HG02981 (cell line): ENCODE measurements at regions not wholly inside any gene's neighbourhood (a gene's known extent, or its start where the extent isn't known, plus 50 kb on each side); places are given as distances from the start of the nearest gene placed in this dataset.

ENCODE experiments used
- ATAC-seq: cut with Tn5 transposase; IDR thresholded peaks from one replicate; pipeline ENCODE4 v1.9.1; 2021; ENCODE audit warnings: mild to moderate bottlenecking, moderate library complexity; ENCODE audit not compliant: unreplicated experiment

DNA sequence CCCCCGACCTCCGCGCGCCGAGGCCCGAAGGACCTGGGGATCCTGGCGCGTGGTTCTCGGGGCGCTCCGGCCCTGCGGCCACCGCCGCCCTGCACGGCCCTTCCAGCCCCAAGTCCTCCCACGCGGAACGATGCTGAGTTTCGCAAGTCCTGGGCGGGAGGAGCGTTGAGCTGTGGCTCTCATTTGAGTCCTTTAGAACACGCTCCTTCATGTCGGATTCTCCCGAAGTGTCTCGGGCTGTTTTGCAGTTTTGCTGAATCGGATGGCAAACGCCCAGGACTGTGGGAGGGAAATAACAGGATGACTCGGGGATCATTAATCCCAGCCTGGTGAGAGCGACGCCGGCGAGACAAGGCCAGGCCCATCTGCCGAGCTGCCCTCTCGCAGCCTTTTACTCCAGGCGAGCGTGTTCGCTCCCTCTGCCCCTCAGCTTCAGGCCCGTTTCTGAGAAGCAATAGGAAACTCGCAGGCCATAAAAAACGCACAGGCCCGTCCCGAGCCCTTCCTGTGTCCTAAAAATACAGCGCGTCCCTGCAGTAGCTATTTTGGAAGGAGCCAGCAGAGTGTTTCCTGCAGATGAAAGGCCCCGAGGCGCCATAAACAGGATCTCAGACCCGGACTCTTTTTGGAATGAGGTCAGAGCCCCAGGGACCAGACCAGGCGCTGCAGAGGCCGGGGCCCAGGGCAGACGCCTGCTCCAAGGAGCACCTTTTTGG, 153.5 kb downstream of the DLL1 start:
- no peak for ATAC-seq

DNA sequence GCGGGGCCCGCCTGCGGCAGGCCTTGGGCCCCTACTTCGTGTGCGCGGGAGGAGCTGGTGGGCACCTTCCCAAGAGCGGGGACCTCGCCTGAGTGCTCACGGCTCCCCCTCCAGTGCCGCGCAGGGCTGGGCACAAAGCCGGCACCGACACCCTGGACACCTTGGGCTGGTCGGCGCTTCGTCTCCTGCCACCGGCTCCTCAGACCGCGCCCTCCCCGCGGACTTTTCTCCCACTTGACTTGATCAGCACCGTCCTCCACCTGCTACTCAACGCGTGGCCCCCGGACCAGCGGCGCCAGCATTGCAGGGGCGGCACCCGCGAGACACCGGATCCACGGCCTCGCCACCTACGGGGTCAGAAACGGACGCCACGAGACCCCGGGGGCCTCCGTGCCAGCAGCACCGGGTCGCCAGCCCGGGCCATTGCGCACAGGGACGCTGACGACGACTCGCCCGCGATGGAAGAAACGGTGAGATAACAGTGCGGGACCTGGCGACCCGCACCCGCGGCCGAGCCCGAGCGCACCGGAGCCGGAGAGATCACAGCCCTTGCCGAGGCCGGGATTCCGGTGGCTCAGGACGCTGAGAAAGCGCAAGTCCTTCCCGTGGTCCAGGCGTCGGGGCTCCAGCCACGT, 154.2 kb downstream of the DLL1 start:
- no peak for ATAC-seq

DNA sequence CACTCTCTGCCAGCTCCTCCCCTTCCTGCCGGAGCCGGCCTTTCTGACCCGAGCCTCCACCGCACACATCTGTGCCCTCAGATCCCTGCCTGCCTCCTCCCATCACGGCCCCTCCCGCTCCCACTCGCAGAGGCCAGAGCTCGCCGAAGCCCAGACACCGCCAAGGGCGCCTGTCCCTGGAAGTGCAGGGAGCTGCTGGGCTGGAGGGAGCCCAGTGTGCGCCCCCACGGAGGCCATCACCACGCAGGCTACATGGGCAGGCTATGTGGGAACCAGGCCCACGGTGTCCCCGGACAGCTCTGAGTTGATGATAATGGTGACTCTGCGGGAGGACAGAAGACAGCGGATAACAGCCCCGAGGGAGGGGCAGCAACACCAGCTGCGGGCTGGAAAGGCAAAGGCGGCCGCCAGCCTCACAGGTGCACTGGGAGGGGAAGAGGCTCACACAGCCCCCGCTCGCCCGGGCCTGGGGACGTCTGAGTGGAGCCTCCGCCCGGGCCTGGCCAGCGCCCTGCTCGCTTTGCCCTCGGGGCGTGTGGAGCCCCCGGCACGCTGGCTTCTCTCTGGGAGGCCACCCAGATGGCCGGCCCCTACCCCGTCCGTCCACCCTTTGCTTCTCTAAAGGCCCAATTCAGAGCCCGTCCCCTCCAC, 154.9 kb downstream of the DLL1 start:
- no peak for ATAC-seq

DNA sequence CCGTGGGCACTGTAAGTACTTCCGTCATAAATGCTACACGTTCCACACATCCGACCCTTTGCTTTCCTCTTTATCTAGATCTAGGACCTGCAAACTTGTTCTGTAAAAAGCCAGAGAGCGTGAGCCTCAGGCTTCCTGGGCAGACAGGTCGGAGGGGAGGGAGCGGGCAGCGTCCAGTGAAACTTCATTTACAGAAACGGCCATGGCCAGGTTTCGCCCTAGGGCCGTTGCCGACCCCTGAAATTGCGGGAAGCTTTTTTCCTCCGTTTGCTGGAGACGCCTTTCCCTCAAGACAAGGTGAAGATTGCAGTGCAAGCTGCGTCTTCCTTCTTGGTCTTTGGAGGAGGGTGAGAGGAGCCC, 155.4 kb downstream of the DLL1 start:
- ATAC-seq = no peak

DNA sequence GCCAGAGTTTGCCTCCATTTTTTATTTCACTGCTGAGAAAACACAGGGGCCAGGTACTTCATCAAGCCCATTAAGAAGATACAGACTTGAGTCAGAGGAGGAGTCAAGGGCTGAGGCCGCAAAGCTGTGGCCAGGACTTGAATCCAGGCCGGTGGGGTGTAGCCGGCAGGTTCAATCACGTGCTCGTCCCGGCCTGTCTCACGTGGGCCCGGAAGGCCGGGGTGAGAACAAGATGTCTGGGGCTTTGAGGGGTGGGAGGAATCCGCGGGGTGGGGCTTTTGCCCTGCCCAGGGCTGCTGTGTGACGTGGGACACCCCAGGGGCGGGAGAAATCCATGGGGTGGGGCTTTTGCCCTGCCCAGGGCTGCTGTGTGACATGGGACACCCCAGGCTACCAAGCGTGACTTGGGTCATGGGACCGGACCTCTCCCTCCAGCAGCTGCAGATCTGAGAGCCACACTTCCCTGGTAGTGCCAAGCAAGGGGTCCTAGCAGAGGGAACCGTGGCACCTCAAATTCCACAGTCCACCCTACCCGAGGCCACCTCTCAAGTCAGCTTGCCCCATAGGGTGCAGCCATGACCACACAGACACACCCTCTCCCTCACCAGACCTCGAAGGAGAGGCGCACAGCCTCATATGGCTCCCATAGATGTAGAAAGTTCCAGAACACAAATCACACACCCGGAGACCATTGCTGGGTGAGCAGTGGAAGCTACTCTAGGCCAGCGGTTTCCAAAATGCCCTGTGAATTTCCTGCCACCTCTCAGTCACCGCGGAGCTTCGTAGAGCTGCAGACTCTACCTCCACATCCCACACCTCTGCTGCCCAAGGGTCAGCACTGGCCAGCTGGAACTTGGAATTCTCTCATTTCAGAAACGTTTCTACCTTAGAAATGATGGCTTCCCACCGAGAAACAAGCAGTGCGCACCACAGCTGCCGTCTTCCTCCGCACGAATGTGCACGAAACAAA, 156.1 kb downstream of the DLL1 start:
- ATAC-seq = no peak

DNA sequence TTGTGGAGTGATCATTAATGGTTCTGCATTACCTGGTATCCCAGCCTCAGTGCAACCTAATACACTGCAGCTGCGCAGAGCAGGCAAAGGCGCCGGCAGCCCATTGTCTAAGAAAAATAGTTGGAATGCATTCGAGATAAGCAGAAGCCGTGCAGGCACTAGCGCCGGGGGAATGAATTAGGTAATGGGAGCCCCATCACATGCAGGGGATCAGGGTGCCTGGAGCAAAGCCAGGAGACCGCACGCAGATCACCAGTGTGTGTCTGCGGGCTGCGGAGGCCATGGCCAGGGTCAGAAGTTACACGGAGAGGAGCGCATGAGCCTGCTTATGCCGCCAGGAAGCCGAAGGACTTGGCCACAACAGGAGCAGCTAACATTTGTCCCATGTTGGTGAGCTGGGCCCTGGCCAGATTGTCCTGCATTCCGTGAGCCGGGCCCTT, 156.8 kb downstream of the DLL1 start:
- ATAC-seq = no peak

DNA sequence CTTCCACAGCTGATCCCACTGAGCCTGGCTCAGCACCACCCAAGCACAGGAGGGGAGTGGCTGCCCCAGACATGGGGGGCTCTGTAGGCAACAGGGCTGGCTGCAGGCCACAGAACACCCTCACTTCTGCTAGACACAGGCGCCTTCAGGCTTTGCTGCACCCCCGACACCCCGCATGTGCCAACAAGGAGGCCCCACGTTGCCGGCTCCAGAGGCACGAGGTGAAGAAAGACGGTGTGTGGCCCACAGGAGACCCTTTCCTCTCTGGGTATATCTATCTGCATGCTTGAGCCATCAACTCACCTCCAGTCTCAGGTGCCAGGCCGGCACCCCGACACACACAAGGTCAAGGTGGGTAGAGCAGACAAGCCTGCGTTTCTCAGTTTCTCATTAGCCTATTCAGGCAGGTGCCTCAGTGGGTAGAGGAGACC, 158.3 kb downstream of the DLL1 start:
- ATAC-seq = no peak

DNA sequence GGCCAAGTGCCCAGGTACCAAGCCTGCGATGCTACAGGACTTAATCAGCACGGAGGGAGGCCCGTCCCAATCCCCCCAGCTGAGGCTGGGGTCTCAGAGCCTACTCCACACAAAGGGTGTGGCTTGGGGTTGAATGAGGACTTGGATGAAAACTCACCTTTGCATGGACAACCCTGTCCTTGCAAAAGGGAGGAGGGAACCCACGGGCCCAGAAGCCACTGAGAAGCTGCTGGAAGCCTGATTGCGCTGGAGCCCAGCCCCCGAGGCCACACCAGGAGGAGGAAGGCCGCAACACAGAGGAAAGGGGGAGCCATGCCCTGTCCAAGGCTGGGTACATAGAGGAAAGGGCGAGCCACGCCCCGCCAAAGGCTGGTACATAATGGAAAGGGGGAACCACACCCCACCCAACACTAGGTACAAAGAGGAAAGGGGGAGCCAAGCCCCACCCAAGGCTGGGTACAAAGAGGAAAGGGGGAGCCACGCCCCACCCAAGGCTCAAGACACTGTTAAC, 158.8 kb downstream of the DLL1 start:
- ATAC-seq = no peak

DNA sequence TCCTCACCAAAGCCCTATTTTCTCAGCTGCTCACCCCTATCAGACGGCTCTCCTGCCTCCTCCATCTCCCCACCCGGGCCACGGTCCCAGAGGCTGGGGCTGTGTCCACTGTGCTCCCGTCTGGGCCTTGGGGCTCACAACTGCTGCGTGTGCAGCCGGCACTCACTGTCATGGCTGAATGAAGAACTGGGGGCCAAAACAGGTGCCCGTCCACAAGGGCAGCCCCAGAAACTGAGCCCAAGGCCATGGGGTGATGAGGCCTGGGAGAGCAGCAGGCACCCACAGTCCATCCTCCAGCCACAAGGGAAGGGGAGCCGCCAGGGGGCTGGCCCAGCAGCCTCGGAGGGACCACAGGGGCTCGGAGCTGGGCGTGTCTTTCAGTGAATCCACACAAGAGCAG, 159.5 kb downstream of the DLL1 start:
- no peak for ATAC-seq

DNA sequence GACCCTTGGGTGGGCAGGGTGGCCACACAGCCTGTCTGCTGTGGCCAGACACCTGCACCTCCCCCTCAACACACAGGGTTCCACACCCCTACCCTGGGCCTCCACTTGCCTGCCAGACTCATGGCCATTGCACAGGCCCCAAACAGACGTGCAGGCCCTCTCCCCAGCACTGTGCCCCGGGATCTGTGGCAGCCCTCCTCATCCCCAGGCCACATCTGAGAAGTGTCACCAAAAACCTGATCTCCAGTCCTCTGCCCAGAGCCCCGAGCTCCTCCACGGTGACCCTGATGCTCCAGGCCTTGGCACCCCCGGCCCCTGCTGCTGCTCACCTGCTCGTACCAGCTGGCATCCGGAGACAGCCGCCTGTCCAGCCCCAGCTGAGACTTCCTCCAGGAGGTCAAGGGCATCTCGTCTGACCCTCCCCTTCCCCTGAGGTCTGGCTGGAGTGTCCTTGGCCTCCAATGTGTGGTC, 160.1 kb downstream of the DLL1 start:
- ATAC-seq = no peak

DNA sequence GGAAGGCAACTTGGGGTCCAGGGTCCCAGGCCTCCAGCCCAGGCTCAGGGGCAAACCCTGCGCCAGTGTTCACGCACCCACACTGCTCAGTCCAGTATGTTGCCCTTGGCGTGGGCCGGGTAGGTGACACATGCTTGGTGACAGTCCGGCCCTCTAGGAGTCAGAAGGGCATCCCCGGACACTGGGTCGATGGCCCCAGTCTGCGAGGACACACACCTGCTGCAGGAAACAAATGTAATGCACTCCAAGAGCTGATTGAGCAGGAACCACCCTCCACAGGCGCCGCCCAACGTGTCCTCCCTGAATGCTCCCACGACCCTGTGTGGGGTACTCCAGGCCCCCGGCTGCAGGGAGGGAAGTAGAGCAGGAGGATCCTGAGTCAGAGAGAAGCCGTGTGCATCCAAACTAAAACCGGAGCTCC, 160.7 kb downstream of the DLL1 start:
- ATAC-seq = no peak

DNA sequence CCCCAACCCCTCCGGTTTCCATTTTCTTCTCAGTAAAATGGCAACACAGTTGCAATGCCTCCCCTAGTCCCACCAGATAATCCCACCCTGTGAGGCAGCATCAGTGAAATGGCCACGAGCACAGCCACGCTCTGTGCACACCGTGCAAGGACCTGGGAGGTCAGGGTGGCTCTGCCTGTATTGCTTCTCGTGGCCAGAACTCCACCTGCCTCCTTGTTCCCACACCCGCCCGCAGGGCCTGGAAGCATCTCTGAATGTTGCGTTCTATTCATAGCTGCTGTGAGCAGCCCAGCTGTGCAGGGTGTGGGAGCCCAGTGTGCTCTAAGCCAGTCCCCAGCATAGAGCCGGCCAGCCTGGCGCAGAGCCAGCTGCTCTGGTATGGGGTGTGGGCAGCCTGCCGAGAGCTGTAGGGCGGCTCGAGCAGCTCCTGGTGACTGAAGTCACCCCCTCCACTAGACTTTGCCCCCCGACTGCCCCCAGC, 161.1 kb downstream of the DLL1 start:
- no peak for ATAC-seq

DNA sequence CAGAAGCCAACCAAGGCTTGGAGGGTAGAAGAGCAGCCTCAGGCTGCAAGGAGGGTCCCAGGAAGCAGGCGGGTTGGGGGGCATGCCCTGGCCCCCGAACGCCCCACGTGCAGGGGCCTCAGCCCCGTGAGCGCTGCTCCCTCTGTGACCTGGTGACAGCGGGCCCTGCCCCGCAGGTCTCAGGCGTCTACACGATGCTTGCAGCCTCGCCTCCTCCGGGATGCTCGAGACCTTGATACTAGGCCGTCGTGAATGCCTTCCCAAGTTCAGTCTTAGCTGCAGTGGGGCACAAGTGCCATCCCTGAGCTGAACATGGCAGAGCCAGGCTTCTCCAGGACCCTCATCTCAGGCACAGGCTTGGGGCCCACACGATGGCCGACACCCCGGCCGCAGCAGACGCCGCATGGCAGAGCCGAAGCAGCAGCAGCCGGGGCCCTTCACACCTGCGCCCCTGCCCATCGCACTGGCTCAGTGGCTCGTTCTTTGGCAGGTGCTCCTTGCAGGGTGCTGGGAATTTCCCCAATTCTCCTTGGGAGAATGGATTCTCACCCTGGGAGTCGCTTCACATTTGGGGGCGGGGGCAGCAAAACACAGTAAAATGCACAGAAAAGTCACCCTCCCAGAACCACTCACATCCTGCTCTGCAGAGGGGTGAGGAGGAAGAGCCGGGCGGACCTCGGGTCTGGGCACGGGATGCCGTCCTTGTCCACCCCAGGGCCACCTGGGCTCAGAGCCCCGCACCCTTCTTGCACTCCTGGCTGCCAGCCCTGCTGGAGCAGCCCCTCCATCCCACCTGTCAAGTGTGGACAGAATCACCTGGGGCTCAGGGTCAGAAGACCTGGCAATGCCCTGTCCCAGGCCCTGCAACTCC, 161.8 kb downstream of the DLL1 start:
- ATAC-seq = no peak

DNA sequence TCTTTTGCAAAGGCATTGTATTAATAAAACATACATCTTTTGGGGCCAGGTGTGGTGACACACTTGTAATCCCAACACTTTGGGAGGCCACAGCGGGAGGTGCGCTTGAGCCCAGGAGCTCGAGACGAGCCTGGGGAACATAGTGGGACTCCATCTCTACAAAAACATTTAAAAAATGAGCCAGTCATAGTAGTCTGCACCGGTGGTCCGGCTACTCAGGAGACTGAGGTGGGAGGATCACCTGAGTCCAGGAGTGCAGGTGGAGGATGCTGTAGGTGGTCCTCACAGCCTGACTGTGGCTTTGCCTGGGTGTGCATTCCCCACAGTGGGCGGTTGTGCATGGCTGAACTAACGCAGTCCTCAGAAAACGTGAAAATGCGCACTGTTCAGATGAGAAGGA, 162.5 kb downstream of the DLL1 start:
- ATAC-seq = no peak

DNA sequence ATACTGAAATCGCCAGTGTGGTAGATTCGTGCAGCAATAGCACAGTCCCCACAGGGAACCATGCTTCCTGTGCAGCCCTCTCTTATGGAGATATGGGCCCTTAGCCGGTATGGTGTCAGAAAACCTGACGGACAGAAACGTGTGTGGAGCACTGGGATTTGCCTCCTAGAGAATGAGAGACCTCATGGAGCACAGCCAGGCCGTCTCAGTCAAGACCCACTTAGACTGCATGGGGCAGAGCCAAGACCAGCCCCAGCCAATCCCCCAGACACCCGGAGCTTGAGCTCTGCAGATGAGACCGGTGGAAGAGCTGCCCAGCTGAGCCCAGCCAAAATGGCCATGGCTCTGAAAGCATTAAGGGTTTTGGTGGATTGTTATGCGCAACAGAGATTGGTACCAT, 163.7 kb downstream of the DLL1 start:
- no peak for ATAC-seq

DNA sequence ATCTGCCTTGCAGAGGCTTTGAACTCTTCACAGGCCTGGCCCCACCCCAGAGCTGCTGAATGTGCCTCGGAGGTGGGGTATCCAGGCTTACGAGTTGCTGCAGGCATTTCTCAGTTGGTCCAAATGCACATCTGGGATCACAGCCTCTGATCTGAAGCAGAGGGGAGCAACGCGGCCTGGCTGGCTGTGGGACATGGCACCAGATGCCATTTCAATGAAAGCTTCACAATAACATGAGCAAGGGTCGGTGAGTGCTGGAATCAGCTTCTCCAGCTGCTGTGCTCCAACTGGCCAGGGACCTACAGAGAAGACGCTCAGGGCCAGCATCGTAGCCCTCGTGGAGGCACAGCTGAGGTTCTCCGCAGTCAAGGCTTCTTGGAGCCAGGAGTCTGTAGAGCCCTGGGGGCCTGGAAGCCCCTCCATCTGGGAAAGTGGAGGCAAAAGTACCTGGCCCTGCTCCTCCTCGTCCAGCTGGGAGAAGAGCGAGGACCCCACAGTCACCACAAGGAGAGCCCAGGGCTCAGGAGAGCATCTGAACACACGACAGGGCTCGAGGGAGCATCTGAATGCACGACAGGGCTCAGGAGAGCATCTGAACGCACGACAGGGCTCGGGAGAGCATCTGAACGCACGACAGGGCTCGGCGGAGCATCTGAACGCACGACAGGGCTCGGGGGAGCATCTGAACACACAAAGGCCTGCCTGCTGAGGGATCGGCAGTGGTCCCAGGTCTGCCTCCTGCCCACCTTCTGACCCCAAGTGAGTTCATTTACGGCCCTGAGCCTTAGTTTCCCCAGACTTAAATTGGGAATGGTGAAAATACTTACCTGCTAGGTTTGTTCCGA, 165.2 kb downstream of the DLL1 start:
- no peak for ATAC-seq

DNA sequence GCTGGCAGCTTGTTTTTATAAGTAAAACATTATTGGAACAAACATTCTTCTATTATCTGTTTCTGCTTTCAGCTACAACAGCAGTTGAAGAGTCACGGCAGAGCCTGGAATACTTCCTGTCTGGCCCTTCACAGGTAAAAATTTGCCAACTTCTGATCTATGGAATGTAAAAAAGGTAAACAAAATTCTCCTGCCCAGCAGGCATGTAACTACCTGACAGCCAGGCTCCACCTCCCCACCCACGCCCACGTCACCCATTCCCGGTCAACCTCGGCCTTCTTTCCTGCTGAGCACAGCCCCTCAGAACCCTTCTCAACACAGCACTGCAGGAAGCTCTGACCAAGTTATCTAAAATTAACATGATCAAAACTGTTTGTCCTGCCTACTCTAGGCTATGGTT, 166.0 kb downstream of the DLL1 start:
- no peak for ATAC-seq

DNA sequence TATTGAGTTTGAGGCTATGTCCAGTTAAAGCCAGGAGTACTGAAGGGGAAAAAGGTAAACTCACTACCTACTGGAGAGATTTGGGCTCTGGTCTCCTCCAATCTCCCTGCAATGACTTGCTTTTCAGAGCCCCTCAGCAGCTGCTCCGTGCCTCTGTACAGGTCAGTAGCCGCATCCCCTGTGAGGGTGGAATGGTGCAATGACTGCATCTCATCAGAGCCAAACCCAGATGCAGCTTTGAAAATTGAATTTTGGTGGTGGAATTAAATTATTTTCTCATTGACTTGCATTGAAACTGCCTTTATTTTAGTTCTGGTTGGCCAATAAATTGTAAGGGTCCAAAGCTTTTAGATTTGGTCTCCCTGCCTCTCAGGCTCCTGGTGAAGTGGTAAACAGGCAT, 166.7 kb downstream of the DLL1 start:
- ATAC-seq = no peak

DNA sequence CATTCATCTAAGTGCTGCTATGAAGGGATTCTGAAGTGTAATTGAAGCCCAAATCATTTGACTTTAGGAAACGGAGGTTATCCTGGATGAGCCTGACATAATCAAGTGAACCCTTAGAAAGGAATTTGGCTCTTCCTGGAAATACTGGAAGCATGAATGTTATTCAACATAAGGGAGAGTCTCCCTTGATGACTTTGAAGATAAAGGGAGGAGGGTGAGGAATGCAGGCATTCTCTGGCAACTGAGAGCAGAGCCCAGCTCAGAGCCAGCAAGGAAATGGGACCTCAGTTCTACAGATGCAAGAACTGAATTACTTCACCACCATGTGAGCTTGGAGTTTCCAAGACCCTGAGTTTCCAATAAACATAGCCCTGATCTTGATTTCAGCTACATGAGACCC, 168.2 kb downstream of the DLL1 start:
- ATAC-seq = no peak
